HEK293T (cell line): ENCODE measurements at regions not wholly inside any gene's neighbourhood (a gene's known extent, or its start where the extent isn't known, plus 50 kb on each side); places are given as distances from the start of the nearest gene placed in this dataset.

Experiments
- CTCF ChIA-PET: fragments of 350-600 bp; formaldehyde crosslinking; extraction: SDS; loops from one replicate; lab custom pipeline; 2021; ENCODE audit warnings: antibody characterized with exemption, inconsistent platforms; lab: Yijun Ruan, JAX
- POLR2A ChIA-PET: fragments of 350-600 bp; formaldehyde crosslinking; extraction: SDS; loops from one replicate; lab custom pipeline; 2020; ENCODE audit warnings: antibody characterized with exemption, inconsistent platforms; lab: Yijun Ruan, JAX
- DNase-seq: peaks from one replicate; pipeline ENCODE4 v3.0.0; 2012; ENCODE audit warnings: mixed read lengths; ENCODE audit errors: extremely low spot score
- ARNT ChIP-seq: fragments of 450-650 bp; IDR thresholded peaks from 2 replicates; pipeline ENCODE4 v1.6.1; 2017; ENCODE audit warnings: mild to moderate bottlenecking
- BHLHE40 ChIP-seq: fragments of 450-650 bp; IDR thresholded peaks from 2 replicates; pipeline ENCODE4 v1.6.1; 2016; ENCODE audit warnings: mild to moderate bottlenecking, moderate library complexity, borderline replicate concordance
- CTBP1 ChIP-seq: fragments of 450-650 bp; IDR thresholded peaks from 2 replicates; pipeline ENCODE4 v1.6.1; 2016; ENCODE audit warnings: borderline replicate concordance
- ELF4 ChIP-seq: fragments of 450-650 bp; IDR thresholded peaks from 2 replicates; pipeline ENCODE4 v1.6.1; 2017; ENCODE audit warnings: antibody characterized with exemption
- FOXA1 ChIP-seq: fragments of 450-650 bp; IDR thresholded peaks from 2 replicates; pipeline ENCODE4 v1.6.1; 2016; ENCODE audit warnings: mild to moderate bottlenecking
- FOXK2 ChIP-seq: fragments of 450-650 bp; IDR thresholded peaks from 2 replicates; pipeline ENCODE4 v1.6.1; 2016; ENCODE audit warnings: mild to moderate bottlenecking
- FOXM1 ChIP-seq: fragments of 450-650 bp; IDR thresholded peaks from 2 replicates; pipeline ENCODE4 v1.6.1; 2017; ENCODE audit warnings: mild to moderate bottlenecking, borderline replicate concordance
- HDGF ChIP-seq: fragments of 450-650 bp; IDR thresholded peaks from 2 replicates; pipeline ENCODE4 v1.6.1; 2017; ENCODE audit warnings: antibody characterized with exemption, borderline replicate concordance
- L3MBTL2 ChIP-seq: fragments of 450-650 bp; conservative IDR thresholded peaks from 2 replicates; pipeline ENCODE4 v1.6.1; 2016; ENCODE audit warnings: mild to moderate bottlenecking
- LEF1 ChIP-seq: fragments of 450-650 bp; IDR thresholded peaks from 2 replicates; pipeline ENCODE4 v1.6.1; 2017; ENCODE audit warnings: mild to moderate bottlenecking, borderline replicate concordance
- NFRKB ChIP-seq: fragments of 450-650 bp; IDR thresholded peaks from 2 replicates; pipeline ENCODE4 v1.6.1; 2016; ENCODE audit warnings: mild to moderate bottlenecking, moderate library complexity
- SP1 ChIP-seq: fragments of 450-650 bp; IDR thresholded peaks from 2 replicates; pipeline ENCODE4 v1.6.1; 2017
- SUZ12 ChIP-seq: fragments of 450-650 bp; IDR thresholded peaks from 2 replicates; pipeline ENCODE4 v1.6.1; 2016; ENCODE audit warnings: mild to moderate bottlenecking
- TARDBP ChIP-seq: fragments of 450-650 bp; IDR thresholded peaks from 2 replicates; pipeline ENCODE4 v1.6.1; 2016
- ZNF384 ChIP-seq: fragments of 450-650 bp; IDR thresholded peaks from 2 replicates; pipeline ENCODE4 v1.6.1; 2016
- TF ChIP-seq, protein P1 (sequence below): fragments of 450-650 bp; IDR thresholded peaks from 2 replicates; pipeline ENCODE4 v1.6.1; 2016

GRCh38 chr2:120418174-120418787 lies 72.3 kb downstream of the INHBB start:
- no peak for DNase-seq
- TF ChIP-seq FOXA1 (no peak), LEF1 (no peak), FOXK2 (no peak), L3MBTL2 (no peak), ELF4 (no peak), BHLHE40 (no peak), ZNF384 (no peak), NFRKB (no peak), SUZ12 (no peak), SP1 (no peak)
- TF ChIP-seq, protein P1, sequence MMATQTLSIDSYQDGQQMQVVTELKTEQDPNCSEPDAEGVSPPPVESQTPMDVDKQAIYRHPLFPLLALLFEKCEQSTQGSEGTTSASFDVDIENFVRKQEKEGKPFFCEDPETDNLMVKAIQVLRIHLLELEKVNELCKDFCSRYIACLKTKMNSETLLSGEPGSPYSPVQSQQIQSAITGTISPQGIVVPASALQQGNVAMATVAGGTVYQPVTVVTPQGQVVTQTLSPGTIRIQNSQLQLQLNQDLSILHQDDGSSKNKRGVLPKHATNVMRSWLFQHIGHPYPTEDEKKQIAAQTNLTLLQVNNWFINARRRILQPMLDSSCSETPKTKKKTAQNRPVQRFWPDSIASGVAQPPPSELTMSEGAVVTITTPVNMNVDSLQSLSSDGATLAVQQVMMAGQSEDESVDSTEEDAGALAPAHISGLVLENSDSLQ, result no peak
- POLR2A ChIA-PET, result no interaction called here
- CTCF ChIA-PET, result no interaction called here

- DNase-seq, result no peak
- no peak for TF ChIP-seq SUZ12
- no peak for TF ChIP-seq NFRKB
- ChIA-PET POLR2A (no interaction called here), CTCF (no interaction called here)
Measured at GRCh38 chr2:120419073-120419472, 73.1 kb downstream of the INHBB start.

DNA sequence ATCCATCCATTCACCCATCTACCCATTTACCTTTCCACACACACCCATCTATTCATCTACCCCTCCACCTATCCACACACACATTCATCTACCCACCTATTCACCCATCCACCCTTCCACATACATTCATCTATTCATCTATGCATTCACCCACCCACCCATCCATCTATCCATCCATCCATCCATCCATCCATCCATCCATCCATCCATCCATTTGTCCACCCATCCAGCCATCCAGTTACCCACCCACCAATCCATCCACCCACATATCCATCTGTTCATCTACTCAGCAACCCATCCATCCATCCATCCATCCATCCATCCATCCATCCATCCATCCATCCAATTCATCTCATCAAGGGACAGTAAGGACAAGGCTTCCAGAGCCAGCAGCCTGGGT lies 74.0 kb downstream of the INHBB start:
- TF ChIP-seq SUZ12, result no peak
- TF ChIP-seq ARNT, result no peak
- no peak for TF ChIP-seq L3MBTL2
- TF ChIP-seq FOXK2, result no peak
- TF ChIP-seq ELF4, result no peak
- TF ChIP-seq BHLHE40, result no peak
- TF ChIP-seq ZNF384, result no peak
- no peak for TF ChIP-seq TARDBP
- no peak for TF ChIP-seq HDGF
- TF ChIP-seq, protein P1, result no peak
- TF ChIP-seq FOXM1, result no peak
- no peak for TF ChIP-seq LEF1
- POLR2A ChIA-PET, result no interaction called here

DNA sequence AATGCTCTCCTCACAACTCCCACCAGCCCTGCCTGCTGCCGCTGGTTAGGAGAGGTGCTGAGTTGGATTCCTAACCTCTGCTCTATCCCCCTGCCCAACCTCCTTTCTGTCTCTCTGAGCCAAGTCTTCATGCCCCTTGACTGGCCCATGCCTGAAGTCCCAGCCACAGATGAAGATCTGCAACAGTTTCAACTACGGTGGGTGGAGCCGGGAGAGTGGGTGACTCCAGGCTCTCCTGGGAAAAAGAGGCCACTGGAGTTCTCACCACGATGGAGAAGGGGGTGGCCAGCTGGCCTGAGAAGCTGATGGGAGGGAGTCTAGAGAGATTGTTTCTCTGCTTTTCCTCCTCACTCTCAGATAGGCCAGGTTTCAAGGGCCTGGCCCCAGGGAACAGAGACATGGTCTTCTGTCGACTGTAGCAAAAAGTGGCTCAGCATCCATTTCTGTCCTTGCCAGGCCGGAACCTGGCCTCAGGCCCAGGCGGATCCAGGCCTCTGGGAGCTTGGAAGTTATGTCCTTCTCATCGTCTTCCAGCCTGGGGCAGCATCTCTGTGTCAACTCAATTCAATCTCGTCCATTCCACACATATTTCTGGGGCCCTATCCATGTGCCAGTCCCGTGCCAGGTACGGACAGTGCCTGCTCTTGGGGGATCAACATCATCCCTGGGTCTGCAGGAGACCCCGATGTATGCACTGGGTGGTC lies 75.3 kb downstream of the INHBB start:
- TF ChIP-seq FOXM1 (no peak), TARDBP (no peak), HDGF (no peak), BHLHE40 (no peak), LEF1 (no peak), ELF4 (no peak), L3MBTL2 (no peak), SP1 (no peak), SUZ12 (no peak), CTBP1 (no peak), FOXK2 (no peak), ZNF384 (no peak), ARNT (no peak), FOXA1 (no peak), NFRKB (no peak)
- TF ChIP-seq, protein P1, result no peak
- ChIA-PET CTCF (no interaction called here), POLR2A (no interaction called here)
- DNase-seq, result no peak

More for the DNA sequence above, 74.0 kb downstream of the INHBB start:
- CTCF ChIA-PET, result no interaction called here
- DNase-seq, result no peak

DNA sequence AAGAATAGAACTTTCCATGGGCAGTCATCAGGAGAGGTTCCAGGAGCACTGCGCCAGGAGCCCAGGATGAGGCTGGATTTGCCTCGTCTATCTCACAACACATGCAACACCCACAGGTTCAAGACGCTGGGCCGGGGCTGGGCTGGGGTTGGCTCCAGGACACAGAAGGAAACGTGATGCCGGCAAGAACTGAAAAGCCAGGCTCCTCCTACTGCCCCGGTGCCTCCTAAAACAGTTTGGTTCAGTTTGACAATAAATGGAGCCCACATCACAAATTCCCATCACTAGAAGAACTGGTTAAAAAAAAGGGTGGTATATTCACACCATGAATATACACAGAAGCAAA lies 75.9 kb downstream of the INHBB start:
- ChIA-PET POLR2A (no interaction called here), CTCF (no interaction called here)
- TF ChIP-seq SUZ12, result no peak
- no peak for TF ChIP-seq NFRKB
- TF ChIP-seq BHLHE40, result no peak
- TF ChIP-seq LEF1, result no peak
- TF ChIP-seq, protein P1, result no peak
- no peak for DNase-seq

- no peak for DNase-seq
- POLR2A ChIA-PET, result no interaction called here
- no peak for TF ChIP-seq LEF1
- no peak for TF ChIP-seq L3MBTL2
- no peak for TF ChIP-seq FOXA1
- no peak for TF ChIP-seq BHLHE40
- TF ChIP-seq, protein P1, result no peak
- TF ChIP-seq CTBP1, result no peak
- no peak for TF ChIP-seq ARNT
- CTCF ChIA-PET, result no interaction called here
Measured at GRCh38 chr2:120422465-120423160, 76.7 kb downstream of the INHBB start.
